NCI-H2171 treated with DMSO at 0.1 percent for 48 hours (cell line): ENCODE measurements at regions not wholly inside any gene's neighbourhood (a gene's known extent, or its start where the extent isn't known, plus 50 kb on each side); places are given as distances from the start of the nearest gene placed in this dataset.

Experiments
- DNase-seq: peaks from one replicate; lab custom pipeline; 2025; lab: John Stamatoyannopoulos, UW

- no peak for DNase-seq
Measured at GRCh38 chr2:221822416-221822815, 250.3 kb upstream of the EPHA4 start.

DNA sequence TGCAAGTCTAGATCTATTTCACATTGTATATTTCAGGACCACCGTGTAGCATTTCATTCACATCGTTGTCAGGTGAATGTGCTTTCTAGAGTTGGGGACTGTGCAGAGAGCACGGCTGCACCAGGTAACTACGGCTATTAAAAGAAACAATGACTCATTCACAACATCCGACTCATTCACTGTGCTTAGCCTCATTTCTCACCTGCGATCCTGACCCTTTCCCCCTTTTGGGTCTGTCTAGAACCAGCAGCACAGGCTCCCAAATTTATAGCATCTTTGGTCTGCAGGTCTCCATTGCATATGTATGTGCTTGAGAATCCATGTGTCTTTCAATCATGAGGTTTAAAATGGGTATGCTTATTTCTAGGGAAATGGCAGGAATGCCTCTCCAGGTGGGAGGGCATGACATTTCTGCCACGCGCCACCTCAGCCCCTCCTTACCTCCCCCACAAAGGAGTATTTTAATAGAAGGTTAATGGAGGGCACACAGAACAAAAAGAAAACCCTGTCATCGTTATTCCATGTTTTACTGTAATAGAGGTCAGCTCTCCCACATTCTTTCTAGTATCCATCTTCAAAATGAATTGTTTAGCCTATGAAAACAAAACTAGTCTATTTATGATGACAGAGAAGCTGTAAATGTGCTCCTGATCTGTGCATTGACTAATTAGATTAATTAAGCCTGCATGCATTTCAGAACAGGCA lies 246.7 kb upstream of the EPHA4 start:
- DNase-seq = no peak

GRCh38 chr2:221817878-221818277 lies 245.8 kb upstream of the EPHA4 start:
- no peak for DNase-seq

DNA sequence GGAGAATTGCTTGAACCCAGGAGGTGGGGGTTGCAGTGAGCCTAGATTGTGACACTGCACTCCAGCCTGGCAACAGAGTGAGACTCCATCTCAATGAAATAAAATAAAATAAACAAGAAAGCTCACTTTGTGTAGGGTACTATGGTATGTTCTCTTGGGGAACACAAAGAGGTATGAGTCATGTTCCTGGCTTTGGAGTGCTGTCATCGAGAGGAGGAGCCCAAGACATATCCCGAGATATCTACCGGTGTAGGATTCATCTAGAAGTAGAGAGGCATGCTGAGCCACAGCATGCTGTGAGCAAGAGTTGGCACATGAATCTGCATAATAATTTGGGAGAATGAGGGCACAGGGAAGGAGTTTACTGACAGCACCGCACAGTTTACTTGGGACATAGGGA lies 244.9 kb upstream of the EPHA4 start:
- no peak for DNase-seq

DNA sequence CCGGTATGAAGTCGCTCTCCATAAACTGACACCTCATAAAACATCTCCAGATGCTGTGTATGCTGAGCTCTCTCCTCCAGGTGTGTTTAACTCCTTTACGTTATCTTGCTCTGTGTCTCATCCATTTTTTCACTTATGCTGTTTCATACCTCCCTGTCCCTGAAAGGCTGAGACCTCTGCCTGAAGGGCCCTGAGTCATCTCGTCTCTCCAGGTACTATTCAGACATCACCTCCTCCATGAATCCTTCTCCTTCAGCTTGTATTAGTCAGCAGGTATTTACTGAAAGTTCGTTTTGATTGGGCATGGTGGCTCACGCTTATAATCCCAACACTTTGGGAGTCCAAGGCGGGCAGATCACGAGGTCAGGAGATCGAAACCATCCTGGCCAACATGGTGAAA lies 244.5 kb upstream of the EPHA4 start:
- no peak for DNase-seq

DNA sequence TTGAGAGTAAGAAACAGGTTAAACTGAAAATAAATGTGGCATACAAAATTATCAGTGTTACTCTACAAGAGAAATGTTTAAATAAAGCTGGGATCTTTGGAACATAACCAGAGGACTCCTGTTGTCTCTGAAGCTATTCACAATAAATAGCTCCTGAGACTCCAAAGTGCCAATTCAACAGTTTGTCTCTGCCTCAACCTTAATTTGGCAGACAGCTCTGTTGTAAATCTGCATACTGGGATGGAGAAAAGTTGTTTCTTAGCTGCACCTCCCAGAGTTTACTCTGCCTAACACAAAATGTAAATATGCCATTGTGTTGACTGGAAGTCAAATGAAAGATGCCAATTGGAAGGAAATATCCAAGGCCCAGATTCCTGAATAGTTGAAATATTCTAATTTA lies 238.5 kb upstream of the EPHA4 start:
- DNase-seq = no peak

- no peak for DNase-seq
Measured at GRCh38 chr2:221810245-221810644, 238.1 kb upstream of the EPHA4 start.

- DNase-seq = no peak
Measured at GRCh38 chr2:221808488-221808887, 236.4 kb upstream of the EPHA4 start.

DNA sequence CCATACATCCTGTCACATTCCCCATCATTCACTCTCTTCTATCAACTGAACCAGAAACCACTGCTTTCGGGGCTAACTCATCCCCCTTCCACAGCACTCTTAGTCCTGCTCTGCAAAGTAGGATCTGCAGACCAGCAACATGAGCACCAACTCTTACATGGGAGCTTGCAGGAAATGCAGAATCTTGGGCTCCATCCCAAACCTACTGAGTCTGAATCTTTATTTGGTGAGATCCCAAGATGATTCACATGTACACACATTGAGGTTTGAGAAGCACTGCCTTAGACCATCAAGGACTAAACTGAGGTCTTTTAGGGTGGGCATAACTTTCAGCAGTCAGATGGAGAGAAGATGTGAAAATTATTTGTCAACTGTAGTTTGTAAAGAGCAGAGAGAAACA lies 235.6 kb upstream of the EPHA4 start:
- DNase-seq = no peak

DNA sequence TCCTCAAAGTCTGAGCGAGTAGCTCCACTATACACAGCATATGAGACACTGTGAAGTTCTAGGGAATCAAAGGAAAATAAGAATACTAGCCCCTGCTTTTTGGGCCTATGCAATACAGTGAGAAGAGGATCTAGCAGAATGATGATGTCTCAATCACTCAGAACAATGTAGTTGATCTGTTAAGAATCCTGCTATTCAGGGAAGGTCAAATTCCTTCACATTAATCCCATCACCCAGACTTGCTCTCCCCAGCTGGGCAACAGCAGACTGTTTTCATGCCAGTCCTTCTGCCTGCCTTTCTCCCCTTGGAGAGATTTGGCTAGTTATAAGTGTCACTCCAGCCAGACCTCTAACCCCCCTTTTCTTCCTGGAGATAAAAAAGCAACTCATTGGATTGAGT lies 230.0 kb upstream of the EPHA4 start:
- DNase-seq = no peak

DNA sequence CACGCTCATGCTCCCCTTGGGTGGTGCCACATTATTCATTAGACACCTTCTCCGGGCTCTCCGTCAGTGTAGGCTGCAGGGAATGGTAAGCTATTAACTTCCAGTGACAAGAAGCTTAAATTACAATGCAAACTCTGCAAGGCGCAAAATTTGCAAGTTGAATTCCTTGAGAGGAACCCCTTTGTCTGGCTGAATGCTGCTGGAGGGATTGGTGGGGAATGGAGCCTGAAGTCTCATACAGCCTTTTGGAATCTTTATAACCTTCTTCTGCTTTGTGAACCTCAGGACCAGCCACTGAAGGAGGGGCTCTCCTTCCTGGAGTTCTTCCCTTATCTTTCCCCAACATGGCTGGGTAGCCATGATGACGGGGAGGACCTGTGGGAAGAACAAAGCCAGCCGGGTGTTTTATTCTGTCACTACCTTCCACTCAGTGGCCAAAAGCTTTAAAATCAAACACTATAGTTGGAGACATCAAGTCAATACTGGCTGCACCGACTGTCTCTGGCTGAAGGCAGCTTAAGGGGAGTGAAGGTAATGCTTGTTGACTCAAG lies 220.9 kb upstream of the EPHA4 start:
- no peak for DNase-seq

GRCh38 chr2:221791844-221792243 lies 219.7 kb upstream of the EPHA4 start:
- no peak for DNase-seq

- DNase-seq = no peak
Measured at GRCh38 chr2:221787561-221787960, 215.5 kb upstream of the EPHA4 start.

DNA sequence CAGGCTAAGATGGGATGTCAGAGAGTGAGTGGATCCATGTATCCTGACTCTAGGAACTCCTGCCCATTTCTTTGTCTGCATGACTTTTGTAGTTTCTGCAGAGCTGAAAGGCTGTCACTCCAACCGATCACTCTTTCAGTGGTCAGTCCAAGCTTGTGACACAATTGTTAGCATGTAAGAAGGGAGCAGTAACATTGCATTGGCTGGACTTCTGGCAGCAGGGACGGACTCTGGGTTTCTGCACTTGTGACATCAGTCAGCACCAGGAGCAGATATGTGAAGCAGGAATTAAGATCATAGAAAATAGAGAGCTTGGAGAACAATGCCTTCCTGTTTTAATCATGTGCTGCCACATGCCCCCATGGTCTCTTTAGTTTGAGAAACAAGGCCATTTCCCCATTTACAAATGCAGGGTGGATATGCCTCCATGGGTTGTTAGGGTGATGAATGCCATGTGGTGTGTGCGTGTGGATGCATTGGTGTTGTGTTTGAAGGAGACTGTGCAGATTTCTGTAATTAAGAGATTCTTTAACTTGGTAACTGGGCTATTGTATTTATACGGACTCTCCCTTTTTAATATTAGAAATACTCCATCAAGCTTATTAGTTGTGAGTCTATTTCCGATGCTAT lies 214.3 kb upstream of the EPHA4 start:
- no peak for DNase-seq

GRCh38 chr2:221780281-221780688 lies 208.2 kb upstream of the EPHA4 start:
- no peak for DNase-seq

DNA sequence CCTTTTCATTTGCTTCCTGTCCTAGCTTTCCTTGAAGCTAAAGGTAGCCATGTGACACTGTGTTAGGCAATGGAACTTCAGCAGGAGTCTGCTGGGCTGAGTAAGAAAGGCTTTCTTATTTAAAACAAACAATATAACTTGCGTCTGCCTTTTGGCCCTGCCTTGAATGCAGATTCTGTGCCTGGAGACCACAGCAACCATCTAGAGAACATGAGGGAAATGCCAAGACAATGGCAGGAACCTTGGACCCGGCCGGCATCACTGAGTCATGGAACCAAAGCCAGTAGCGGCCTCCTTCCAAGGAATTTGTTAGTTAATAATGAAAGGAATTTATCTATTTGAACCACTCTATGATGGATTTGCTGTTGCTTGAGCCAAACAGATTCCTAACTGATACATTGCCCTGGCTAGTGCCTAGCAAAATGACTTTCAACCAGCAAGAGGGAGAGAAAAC lies 207.5 kb upstream of the EPHA4 start:
- DNase-seq = no peak

DNA sequence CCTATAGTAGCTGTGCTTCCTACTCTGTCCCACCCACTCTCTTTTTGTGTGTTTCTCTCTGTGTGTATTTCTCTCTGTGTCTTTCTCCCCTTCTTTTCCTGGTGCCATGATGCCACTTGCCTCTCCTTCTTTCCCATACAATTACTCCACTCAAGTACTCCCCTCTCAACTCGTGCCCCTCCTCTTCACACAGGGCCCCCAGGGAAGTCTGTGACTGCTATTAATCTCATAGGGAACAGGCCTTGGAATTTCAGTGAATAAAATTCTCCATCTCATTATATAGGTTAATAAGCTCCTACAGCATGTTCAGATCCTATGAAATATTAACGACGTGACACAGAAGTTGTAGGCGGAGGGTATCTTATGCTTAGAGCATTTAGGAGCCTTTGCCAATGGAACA lies 205.9 kb upstream of the EPHA4 start:
- DNase-seq = no peak

- DNase-seq = no peak
Measured at GRCh38 chr2:221777119-221777518, 205.0 kb upstream of the EPHA4 start.

GRCh38 chr2:221775096-221775495 lies 203.0 kb upstream of the EPHA4 start:
- DNase-seq = no peak

GRCh38 chr2:221774136-221774535 lies 202.0 kb upstream of the EPHA4 start:
- no peak for DNase-seq

DNA sequence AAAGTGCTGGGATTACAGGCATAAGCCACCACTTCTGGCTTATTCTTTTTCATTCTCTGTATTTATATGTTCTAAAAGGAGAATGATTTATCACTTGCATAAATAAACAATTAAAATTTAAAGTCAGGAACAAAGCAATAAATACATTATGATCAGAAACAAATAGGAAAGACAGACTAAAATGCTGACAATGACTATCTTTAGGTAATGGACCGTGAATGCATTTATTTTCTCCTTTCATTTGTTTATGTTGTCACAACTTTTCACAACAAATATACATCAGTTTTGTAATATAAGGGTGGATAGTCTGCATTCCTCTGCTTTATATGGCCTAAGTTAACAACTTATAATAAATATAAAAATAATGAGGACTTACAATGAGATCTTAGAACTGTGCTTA lies 199.2 kb upstream of the EPHA4 start:
- no peak for DNase-seq

GRCh38 chr2:221767106-221768012 lies 195.3 kb upstream of the EPHA4 start:
- DNase-seq = peak; percentile 38

- DNase-seq = no peak
Measured at GRCh38 chr2:221762496-221762895, 190.4 kb upstream of the EPHA4 start.
